Fibroblast of mammary gland (primary cell): ENCODE measurements at regions not wholly inside any gene's neighbourhood (a gene's known extent, or its start where the extent isn't known, plus 50 kb on each side); places are given as distances from the start of the nearest gene placed in this dataset.

Source experiments
- DNase-seq: peaks from one replicate; pipeline ENCODE4 v3.0.0-alpha.2; 2010; ENCODE audit warnings: low read depth
- H3K4me3 ChIP-seq: 2 replicates; pipeline ENCODE4 v1.5.1; 2011; ENCODE audit warnings: low read depth, mild to moderate bottlenecking, low read length, moderate library complexity; ENCODE audit not compliant: control insufficient read depth
- TF ChIP-seq, protein P1 (sequence below): conservative IDR thresholded peaks from 2 replicates; pipeline ENCODE4 v1.5.1; 2011; ENCODE audit warnings: low read depth, low read length, inconsistent platforms; ENCODE audit not compliant: control insufficient read depth, insufficient read depth

DNA sequence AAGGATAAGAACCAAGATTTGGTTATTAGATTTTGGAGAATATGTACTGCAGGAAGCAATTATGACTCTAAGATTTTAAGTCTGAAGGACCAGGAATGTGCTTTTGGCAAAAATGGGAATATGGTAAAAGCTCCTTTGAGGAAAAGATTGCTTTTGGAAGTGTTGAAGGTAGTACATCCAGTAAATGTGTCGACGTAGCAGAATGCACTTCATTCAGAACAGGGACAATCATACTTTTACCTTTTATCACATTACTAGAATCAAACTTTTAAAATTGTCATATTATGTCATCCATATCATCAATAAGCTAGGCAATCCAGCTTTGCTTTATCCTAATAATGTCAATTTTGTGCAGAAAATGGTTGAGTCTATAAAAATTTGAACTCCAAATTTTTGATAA, 74.3 kb upstream of the MSTN start:
- no peak for DNase-seq

DNA sequence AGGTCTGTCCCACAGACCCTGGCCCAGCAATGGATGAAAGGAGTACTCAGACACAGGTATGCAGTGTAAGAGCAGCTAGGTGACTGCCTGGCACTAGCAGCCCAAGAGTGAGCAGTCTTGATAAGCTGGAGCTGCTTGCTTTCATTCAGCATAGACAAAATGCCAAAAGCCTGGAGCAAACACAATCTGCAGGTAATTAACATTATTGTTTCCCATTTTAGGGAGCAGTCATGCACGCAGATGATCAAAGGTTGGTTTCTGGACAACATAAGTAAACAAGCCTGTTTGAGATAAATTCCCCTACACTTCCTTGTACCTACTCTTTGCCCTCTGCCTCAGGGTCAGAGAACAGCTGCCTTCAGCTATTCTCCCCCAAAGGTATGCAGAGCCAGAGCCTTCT, 73.7 kb upstream of the MSTN start:
- H3K4me3 ChIP-seq: no peak overlapping the region
- DNase-seq: no peak
- TF ChIP-seq, protein P1, sequence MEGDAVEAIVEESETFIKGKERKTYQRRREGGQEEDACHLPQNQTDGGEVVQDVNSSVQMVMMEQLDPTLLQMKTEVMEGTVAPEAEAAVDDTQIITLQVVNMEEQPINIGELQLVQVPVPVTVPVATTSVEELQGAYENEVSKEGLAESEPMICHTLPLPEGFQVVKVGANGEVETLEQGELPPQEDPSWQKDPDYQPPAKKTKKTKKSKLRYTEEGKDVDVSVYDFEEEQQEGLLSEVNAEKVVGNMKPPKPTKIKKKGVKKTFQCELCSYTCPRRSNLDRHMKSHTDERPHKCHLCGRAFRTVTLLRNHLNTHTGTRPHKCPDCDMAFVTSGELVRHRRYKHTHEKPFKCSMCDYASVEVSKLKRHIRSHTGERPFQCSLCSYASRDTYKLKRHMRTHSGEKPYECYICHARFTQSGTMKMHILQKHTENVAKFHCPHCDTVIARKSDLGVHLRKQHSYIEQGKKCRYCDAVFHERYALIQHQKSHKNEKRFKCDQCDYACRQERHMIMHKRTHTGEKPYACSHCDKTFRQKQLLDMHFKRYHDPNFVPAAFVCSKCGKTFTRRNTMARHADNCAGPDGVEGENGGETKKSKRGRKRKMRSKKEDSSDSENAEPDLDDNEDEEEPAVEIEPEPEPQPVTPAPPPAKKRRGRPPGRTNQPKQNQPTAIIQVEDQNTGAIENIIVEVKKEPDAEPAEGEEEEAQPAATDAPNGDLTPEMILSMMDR: no peak

More for the DNA sequence above, 74.3 kb upstream of the MSTN start:
- H3K4me3 ChIP-seq: no peak overlapping the region
- TF ChIP-seq, protein P1: no peak

DNA sequence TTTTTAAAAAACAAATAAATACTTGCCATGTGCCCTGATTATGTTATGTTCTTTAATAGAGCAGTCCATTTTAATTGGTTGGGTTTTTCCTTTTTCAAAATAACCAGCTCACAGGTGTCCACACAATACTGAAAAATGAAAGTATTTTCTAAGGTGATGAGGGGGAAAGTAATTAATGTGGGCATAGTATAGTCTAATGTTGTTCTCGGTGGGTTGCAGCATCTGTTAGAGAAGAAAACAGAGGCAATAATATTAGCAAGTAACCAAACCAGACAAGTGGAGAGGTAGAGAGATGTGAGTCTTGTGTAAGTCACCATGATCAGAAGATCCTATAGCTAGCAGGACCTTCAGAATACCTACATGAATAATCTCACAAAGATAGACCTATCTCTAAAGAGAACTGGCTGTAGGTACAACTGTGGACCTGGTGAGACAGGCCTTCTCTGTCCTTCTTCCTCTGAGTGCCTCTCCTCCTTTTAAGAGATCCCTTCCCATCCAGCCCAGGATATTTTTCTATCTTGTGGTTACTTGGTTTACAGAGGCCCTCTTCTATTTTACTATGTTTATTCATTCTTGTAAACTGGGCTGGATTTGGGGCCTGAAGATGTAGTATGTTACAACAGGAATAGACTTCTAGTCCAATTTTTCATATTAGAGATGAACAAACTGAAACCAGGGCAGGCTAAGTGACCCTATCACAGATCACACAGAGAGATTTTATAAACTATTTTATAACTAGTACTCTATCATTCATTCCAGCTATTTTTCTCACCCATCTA, 67.1 kb upstream of the MSTN start:
- no peak overlapping the region for H3K4me3 ChIP-seq
- DNase-seq: no peak
- TF ChIP-seq, protein P1: no peak

DNA sequence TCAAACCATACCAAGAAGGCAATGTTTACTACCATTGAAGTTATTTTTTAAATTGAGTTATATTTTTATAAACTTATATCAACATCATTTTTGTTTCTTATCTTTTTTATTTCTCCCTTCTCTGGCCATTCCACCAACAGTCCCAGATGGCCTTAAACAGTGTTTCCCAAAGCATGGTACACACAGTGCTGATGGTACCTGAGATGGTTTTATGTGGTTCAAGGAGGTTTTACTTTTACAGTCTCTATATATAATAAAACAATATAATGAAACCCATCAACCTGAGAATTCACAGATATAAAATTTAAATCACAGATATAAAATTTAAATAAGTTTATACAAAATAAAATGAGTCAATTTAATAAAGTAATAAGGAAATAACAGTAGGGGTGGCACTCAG, 65.1 kb upstream of the MSTN start:
- no peak overlapping the region for H3K4me3 ChIP-seq
- no peak for DNase-seq
- TF ChIP-seq, protein P1: no peak

DNA sequence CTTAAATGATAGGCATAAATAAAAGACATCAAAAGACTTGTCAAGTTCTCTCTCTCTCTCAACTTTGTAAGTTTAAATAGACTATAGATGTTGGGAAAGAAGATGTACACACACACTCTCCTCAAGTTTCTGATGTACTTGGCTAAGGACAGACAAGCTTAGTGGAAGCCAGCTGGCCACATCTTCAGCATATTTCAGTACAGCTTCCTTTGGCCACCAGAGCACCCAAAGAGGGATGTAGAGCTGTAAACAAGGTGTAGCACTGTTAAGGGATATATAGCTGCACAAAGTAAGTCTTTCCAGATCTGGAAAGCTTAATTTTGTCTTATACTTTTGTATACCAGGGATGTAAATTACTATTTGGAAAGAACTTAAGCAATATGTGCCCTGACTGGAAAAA, 64.3 kb upstream of the MSTN start:
- no peak overlapping the region for H3K4me3 ChIP-seq
- TF ChIP-seq, protein P1: no peak
- peak; percentile 49 for DNase-seq

DNA sequence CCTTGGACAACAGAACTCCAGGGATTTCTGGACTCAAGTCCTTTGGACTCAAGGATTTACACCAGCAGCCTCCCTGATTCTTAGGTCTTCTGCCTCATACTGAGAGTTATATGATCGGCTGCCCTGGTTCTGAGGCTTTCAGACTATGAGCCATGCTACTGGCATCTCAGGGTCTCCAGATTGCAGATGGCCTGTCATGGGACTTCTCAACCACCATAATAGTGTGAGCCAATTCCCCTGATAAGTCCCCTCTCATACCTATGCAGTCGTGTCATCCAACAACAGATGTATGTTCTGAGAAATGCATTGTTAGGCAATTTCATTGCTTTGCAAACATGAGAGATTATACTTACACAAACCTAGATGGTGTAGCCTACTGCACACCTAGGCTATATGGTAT, 61.4 kb upstream of the MSTN start:
- TF ChIP-seq, protein P1: no peak
- no peak overlapping the region for H3K4me3 ChIP-seq
- peak; percentile 83 for DNase-seq
